Epithelial cell of esophagus (primary cell): ENCODE measurements at regions not wholly inside any gene's neighbourhood (a gene's known extent, or its start where the extent isn't known, plus 50 kb on each side); places are given as distances from the start of the nearest gene placed in this dataset.

Experiments
- DNase-seq: peaks from one replicate; pipeline ENCODE4 v3.0.0; 2010; ENCODE audit warnings: low read depth
- H3K4me3 ChIP-seq: 2 replicates; pipeline ENCODE4 v1.5.1; 2011; ENCODE audit warnings: mild to moderate bottlenecking, low read length, control low read depth
- CTCF ChIP-seq: IDR thresholded peaks from 2 replicates; pipeline ENCODE4 v1.5.1; 2011; ENCODE audit warnings: low read depth, mild to moderate bottlenecking, low read length, control low read depth, inconsistent platforms; ENCODE audit not compliant: insufficient read depth; ENCODE audit errors: missing control alignments

DNA sequence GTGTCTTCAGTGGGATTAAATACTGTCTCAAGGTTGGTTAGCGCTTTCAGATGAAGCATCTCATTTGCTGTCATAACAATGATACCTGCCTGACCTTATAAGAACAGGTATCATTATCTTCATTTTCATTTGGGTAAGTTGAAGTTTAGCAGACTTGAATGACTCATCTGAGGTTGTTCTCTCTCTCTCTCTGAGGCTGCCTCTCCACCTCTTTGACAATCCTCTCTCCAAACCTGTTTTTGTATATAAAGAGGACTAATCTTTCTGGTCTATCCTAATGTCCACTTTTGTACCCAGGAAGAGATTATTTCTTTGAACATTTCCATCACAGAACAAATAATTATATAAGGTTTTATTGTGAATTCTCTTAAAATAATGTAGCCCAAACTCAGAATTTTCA, 291.4 kb downstream of the KLF6 start:
- H3K4me3 ChIP-seq: no peak overlapping the region
- DNase-seq: peak; percentile 65
- TF ChIP-seq CTCF: no peak

GRCh38 chr10:3491571-3491970, 293.4 kb downstream of the KLF6 start:
- no peak for DNase-seq
- no peak overlapping the region for H3K4me3 ChIP-seq
- no peak for TF ChIP-seq CTCF

- H3K4me3 ChIP-seq: no peak overlapping the region
- TF ChIP-seq CTCF: no peak
- no peak for DNase-seq
Measured at GRCh38 chr10:3487228-3487627, 297.8 kb downstream of the KLF6 start.

DNA sequence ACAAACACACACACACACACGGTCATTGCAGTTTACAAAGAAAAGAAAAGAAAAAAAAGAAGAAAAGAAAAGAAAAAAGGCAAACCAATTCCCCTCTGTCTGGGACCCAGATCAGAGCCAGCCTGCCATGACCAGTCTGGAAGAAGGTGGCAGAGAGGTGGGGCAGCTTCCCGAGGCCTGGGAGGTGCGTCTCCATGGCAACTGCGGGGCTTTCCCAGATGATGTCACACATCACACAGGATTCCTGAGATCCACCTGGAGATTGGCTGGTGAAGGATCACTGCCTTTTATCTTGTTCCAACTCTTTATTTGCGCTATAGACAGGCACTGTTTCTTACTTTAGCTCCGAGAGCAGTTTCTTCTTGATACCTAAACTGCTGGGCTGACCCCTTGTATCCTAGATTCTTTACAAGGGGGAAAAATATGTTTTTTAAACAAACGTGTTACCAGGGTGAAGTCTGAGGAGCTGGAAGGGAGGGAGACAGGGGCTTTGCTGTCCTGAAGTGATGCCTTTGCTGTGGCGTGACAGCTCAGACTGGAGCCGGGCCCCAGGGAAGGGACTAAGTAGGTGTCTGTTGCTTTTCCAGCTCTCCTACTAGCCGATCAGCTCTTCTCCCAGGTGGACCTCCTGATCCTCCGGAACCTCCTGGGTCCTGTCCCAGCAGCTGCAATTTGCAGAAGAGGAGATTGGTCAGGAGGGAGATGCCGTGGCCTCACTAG, 298.5 kb downstream of the KLF6 start:
- TF ChIP-seq CTCF: peak; percentile 45
- no peak overlapping the region for H3K4me3 ChIP-seq
- DNase-seq: peak; percentile 99

- no peak overlapping the region for H3K4me3 ChIP-seq
- no peak for DNase-seq
- no peak for TF ChIP-seq CTCF
Measured at GRCh38 chr10:3485057-3485686, 299.8 kb downstream of the KLF6 start.

- DNase-seq: peak; percentile 29
- no peak overlapping the region for H3K4me3 ChIP-seq
- TF ChIP-seq CTCF: no peak
Measured at GRCh38 chr10:3484306-3485056, 300.5 kb downstream of the KLF6 start.
